ENCODE measurements at regions not wholly inside any gene's neighbourhood (a gene's known extent, or its start where the extent isn't known, plus 50 kb on each side); places are given as distances from the start of the nearest gene placed in this dataset.

DNA sequence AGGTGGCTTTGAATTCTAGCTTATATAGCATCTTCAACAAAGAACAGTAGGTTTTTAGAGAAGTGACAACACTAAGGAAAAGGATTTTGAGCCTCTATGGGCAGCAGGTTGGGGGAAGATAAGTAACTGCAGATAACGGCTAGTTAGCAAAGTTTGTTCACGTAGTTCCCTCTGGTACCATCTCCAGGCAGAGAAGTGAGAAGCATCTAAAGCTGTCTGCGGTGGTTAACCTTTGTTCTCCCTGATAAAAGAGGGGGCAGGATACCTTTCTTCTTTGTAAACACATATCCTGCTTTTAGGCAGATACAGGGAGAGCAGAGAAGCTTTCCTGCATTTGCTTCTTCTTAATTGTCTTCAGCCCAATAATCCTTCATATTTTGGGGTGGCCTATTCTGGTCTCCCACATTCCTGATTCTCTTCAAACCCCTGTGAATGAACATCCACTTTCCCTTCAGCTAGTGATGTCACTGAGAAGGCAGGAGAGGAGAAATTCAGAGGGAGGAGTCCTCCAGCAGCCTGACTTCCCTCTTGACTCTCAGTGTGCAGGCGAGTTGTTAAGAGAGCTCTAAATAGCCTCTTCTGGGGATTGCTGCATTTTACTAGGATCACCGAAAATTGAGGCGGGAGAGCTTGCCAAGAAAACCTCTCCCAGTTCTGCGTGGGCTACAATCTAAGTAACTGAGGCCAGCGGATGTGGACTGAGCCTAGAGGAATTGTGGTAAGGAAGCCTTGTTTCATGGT is 393.7 kb upstream of the C2CD4B start:
- DNase-seq = no peak

DNA sequence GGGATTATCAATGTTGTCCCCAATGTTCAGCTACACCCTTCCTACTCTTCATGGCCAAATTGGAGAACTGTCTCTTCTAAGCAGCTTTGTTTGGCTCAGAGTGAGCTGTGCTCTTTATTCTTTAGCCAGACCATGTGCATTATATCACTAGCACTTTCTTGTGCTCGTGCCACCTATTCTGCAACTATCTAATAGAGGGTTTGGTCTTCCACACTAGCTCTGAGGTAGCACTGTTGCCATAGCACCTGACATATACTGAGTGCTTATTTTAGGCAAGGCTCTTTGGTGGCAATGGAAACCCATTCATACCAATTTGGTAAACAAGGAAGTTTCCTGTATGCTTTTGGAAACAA is 394.3 kb upstream of the C2CD4B start:
- no peak for DNase-seq

DNA sequence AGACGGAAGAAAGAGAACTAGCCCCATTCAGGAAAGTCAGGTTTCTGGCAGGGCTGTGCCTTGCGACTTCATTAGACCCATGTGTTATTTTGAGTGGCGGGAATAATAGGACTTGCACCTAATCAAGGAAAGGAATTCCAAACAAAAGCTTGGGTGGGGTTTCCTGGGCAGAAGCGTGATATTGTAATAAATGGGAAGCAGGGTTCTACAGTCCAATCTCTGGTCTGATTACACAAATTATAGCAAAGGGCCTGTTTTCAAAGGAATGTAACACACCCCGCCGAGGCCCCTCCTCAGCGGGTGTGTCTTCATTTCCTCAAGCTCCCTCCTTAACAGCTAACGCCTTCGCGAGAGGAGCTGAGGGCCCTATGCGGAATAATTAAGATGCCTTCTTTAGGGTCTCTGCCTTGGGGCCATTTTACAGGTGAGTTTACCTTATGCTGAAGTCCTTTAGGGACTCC is 396.0 kb upstream of the C2CD4B start:
- no peak for DNase-seq

DNA sequence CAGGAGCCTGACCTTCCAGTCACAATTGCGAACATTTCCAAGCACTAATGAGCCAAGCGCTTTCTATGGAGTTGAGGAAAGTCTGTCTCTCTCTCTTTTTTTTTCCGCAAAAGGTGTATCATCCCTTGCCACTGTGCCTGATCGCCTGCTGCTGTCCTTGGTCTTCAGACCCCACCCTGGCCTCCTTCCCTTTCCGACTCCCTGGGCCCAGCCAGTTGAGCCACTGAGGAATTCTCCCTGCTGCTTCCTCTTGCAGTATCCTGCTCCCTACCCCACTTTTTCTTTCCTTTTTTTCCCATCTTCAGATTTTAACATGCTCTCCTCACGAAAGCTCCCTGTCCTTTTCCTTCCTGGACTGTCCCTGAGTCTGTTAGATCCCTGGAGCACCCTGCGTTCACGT is 396.5 kb upstream of the C2CD4B start:
- no peak for DNase-seq

DNA sequence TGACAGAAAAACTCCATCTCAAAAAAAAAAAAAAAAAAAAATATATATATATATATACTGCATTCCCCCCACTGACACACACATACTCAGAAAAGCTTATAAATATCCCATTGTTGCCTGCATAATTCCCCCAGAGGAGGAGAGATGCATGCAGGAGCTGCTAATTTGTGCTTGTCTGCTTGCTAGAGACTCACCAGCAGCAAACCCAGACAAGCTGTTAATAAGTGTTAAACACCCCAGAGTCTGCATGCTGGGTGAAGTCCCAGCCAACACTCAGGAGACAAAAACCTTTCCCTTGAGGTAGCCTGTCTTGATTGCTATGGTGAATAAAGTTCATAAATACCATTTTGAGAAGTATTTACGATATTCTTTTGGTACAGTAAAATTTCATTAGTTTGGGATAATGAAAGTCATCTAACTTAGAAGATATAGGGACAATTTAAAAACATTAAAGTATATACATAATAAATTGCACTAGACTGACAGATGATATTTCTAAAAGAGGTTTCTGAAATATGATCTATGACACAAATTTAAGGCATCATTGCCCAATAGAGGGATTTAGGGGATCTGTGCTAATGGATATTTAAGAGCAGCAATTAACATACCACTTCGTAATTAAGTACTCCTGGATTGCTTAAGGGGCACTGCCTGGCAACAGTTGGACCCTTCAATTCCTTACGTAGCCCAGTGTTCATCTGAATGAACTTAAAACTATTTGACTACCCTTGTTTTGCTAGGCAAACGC is 400.0 kb upstream of the C2CD4B start:
- DNase-seq = no peak

DNA sequence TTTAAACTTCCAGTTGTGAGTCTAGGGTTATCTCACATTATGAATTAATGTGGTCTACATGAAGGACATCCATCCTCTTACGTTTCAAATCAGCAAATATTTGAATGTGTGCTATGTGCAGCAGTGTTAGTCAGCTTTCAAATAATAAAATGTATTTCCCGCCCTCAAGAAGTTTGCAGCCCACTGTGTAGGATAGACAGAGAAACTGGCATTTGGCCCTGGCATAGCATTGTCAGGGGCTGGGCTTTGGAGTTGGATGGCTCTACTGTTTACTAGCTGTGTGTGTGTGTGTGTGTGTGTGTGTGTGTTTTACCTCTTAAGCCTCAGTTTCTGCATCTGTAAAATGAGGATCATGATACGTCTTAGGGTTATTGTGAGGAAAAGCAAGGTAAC is 400.5 kb upstream of the C2CD4B start:
- DNase-seq = no peak

DNA sequence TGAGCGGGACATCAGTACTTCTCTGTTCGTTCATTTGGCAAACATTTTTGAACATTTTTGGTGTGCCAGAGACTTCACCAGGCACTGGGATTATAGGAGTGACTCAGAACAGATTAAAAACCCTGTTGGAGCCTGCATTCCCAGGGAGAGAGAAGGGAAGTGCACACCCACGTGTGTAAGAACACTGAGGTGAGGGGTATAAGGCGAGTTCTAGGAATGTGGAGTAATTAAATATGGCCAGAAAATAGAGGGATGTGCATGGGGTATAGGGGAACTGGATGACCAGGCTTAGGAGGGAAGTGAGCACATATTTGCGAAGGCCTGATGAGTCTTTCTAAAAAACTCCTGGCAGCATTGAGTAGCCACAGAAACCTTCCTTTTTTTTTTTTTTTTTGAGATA is 401.2 kb upstream of the C2CD4B start:
- no peak for DNase-seq

DNA sequence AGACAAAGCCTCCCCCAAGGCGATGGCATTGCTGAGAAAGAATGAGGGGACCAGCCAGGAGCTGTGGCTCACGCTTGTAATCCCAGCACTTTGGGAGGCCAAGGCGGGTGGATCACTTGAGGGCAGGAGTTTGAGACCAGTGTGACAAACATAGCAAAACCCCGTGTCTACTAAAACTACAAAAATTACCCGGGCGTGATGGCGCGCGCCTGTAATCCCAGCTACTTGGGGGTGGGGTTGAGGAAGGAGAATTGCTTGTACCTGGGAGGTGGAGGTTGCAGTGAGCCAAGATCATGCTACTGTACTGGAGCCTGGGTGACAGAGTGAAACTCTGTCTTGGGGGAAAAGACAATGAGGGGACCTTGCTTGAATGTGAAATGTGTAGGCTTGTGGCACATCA is 402.4 kb upstream of the C2CD4B start:
- no peak for DNase-seq

DNA sequence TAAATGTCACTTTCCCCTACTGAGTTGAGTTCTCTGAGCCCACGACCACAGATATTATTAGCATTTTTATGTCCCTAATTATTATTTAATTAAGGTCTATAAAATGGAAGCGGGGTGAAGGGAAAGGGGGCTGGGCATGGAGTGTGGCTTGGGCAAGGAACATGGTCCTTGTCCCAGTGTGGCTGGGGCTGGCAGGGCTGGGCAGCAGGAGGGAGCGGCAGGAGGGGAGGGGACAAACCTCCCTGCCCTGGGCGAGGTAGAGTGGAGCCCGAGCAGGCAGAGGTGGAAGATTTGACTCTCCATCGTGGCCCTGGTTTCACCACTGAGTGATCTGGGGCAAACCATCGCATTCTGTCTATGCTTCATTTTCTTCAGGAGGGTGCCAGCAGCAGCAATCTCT is 402.9 kb upstream of the C2CD4B start:
- DNase-seq = no peak

DNA sequence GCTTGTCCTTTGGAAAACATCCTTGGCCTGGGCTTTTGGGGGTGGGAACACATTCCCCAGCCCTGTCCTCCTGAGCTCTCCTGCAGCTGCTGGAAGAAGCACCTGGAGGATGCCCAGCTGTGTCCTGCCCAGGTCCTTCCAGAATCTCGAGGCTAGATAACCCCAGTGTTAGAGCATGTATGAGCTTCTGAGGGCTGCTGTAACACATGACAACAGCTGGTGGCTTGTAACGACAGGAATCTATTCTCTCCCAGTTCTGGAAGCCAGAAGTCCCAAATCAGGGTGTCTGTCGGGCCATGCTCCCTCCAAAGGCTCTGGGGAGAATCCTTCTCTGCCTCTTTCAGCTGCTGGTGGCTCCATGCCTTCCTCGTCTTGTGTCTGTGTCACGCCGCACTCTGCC is 403.6 kb upstream of the C2CD4B start:
- no peak for DNase-seq

DNA sequence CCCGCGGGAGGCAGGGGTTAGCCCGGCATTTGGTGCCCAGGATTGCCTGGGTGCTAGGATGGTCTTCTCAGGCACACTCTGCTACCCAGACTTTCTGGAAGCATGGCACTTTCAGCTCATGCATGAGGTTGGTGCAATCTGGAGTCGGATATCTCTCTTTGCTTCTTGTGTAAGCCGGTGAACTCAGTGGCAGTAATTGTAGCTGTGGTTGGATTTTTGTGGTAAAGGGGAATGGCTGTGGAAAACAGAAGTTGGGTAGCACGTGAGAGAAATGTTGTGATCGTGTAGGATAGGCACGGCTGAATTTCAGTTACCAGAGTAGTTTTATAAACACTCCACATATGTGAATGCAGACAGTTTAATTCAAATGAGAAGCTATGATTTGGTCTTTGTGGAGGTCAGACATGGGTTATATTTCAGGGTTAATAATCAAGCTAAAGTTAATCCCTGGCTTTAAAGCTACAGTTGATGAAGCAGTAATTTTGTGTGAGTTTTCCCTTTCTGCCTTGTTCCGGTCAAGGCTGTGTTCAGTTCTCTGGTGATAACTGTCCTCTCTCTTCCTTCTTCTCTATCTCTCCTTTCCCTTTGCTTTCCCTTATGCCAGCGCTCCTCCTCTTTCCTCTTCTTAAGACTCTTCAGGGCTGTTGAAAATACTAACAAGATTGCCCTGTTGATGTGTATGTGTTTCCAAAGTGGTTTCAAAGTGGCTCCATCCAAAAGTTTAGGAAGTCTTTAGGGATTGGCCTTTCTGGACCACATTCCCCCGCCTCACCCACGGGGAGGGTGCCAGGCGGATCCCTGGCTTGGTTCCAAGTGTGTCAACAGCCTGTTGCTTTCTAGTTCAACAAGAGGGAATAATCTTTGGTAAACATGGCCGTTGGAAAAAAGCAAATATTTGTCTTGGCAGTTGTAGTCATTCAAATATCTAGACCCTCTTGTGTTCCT is 404.6 kb upstream of the C2CD4B start:
- DNase-seq = no peak

DNA sequence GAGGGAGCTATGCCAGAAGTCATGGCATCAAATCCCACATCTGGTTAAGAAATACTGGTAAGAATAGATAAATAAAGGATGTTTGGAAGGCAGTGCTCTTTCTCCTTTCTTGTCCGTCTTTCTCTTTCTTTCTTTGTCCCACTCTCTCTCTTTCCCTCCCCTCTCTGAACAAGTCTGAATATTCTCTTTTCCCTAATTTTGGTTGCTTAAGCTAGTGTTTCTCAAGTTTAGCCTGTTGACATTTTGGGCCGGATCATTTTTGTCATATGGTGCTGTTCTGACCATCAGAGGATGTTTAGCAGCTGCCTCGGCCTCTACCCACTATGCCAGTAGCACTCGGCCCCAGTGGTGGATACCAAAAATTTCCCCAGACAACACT is 405.3 kb upstream of the C2CD4B start:
- no peak for DNase-seq

DNA sequence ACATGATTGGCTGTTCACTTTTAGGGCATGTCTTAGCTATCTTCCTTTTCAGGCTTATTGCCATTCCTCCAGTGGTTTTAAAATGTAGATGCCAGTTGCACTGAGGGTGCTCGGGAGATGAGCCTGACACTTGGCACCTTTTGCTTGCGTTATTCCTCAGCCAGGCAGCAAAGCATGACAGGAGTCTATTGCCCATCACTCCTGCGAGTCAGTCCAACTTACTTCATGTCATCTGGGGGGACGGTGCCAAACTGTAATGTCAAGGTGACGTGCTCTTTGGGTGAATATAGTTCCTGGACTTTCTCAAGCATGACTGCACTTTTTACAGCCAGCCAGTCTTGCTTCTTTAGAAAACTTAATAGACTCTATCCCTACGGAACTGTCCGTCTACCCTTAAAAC is 406.0 kb upstream of the C2CD4B start:
- DNase-seq = no peak

DNA sequence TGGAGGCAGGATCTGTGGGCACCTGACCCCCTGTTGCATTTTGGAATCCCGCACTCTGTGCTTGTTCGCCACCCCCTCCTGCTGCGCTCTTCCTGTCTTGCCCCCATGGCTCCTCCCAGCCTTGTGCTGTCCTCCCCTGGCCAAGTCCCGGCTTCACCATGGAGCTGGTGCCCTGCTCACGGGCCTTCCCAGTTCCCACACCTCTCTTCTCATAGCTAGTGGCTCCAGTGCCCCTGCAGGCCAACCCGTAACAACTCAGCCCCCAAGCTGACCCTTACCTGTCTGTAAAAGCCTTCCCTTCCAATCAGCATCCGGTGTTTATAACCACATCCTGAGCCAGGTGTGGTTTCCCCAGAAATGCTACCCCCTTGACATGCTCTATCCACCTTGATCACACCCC is 407.7 kb upstream of the C2CD4B start:
- no peak for DNase-seq

DNA sequence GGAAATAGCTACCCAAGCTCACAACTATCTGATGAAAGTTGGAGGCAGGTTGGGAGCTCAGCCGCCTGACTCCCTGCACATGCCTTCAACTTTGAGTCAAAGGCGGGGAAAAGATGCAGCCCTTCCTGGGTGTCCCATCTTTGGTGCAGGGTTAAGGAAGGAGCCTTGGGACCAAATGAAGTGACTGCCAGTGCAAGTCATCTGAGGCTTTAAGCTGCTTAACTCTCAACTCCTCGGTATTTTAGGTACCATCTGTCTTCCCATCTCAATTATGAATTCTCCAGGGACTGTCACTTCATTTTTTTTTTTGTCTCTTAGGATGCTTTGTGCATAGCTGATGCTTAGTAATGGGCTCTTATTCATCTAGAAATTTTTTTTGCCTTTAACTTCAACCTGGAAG is 408.8 kb upstream of the C2CD4B start:
- DNase-seq = no peak

DNA sequence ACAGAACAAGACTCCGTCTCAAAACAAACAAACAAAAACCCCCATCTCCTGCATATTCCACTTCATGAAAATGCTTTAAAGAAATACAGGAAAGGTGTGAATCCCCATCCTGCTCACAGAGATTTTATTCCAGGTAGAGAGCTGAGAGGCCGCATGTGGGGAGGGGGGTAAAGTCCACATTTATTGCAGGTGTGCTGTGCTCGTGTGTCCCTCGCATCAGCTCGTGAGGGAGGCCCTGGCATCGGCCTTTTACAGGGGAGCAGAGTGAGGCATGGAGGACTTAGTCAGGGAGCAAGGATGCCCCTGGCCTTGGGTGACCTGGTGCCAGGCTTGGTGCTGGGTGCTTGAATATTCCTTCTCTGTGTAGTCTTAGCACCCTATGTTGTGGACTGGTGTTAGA is 413.5 kb upstream of the C2CD4B start:
- no peak for DNase-seq

DNA sequence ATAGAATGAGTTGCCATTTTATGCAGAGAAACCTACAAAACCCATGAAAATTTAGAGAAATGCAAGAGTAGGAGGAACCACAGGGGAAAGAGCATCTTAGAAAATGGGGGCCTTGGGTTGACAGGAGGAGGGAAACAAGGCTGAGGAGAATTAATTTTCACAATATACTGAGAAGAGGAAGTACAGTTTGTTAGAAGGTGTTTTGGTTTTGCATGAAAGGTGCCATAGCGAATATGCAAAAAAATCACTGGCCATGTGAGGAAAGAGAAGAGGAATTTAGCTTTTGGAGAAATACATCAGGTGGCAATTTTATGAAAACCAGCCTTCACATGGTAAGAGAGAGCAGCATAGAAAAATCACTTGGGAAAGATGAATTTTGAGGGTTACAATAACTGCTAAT is 413.9 kb upstream of the C2CD4B start:
- DNase-seq = no peak

DNA sequence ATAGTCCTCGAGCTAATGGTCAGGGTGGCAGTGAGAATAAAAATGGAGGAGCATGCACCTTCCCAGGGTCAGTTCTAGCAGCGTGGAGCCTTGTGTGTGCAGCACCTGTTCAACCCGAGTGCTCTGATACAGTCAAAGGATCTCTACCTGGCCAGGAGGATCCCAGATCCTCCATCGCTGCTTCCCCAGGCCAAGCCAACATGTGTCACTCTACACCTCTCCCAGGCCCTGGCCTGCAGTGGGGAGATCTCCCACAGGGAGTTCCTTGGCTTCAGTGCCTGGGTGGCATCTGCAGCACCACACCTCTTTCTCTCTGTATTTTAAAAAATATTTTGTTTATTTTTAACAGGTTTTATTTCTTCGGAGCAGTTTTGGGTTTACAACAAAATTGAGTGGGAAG is 414.8 kb upstream of the C2CD4B start:
- no peak for DNase-seq

DNA sequence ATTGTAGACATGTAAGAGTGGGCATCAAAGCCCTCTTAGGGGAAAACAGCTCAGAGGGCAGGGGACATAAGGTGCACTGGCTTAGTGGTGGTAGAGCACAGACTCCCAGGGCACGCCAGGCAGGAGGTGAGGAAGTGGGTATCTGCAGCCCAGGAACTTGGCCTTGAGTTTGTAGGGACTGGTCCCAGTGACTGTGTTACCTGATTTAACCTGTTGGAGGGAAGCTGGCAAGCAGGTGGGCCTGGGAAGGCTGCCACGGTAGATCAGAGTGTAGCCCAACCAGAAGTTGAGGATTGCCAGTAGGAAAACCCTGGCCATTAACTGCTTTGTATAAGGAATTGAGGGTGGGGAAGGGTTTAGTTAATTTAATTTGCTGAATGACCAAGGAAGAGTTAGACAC is 417.5 kb upstream of the C2CD4B start:
- no peak for DNase-seq

DNA sequence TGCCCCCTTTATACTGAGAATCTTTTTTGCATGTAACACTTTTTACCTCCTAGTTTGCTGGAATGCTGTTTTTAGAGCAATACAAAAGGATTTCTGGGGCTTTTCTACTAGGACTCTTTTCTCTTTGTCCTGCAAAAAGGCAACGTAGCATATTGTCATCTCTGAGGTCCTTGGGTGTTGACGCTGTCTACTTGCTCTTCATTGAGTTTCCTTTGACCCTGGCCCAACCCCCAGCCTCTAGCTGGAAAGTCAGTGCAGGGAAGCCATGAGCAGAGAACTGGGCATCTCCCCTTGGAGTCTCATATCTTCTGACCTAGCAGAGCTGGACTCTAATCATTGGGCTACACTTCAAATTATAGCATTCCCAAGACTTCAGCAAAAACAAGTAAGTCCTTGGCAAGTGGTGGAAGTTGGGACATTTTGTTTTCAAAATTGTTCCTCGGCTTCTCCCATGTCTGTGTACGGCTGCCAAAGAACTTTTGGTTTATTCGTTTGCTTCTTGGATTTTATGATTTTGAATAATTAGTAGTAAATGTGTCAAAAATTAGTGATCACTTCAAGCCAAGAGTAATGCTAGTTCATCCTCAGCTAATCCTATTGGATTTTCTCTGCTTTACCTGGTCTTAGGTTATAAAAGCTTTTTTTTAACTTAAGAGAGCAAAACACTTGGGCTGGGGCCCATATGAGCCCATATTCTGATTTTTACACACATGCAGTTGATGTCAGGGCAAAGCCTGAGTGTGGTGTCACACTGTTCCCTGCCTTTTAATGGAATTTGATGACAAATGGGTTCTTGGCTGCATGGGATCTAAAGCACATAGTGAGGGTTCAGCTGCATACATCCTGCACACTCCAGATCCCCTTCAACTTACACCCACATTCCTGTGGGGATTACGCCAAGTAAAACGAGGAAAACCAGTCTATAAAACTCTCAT is 419.5 kb upstream of the C2CD4B start:
- no peak for DNase-seq

DNA sequence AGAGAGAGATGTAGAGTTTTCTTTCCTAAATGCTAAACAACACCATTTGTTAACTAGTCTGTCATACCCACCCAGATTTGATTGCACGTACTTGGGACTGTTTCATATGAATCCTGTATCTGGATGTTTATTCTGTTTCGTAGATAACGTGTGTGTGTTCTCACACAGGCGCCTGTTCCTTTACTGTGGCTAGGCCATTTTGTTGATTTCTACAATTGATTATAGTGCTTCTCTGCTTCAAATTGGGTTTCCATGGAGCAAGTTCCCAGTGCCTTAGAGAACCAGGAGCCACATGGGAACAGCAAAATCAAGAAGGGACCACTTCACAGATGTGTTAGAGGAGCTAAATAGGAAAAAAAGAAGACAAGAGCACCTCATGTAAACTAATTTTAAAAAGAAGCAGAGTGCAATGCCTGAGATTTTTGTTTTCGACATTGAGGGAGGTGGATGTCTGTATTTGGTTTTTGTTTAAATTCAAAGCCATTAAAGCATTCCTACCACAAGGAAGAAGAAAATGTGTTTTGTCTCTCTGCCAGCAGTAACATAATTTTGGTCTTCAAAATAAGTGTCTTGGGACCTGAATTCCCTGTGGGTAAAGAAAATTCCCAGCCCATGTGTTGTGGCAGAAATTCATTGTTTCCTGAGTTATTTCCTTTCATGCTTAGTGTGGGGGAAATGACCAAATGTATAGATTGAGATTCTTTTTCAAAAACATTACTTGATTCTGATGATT is 424.0 kb upstream of the C2CD4B start:
- no peak for DNase-seq
